Cerebellar cortex (tissue), 1 donor: ENCODE measurements at regions not wholly inside any gene's neighbourhood (a gene's known extent, or its start where the extent isn't known, plus 50 kb on each side); places are given as distances from the start of the nearest gene placed in this dataset.

Experiments
- DNase-seq: peaks from one replicate; pipeline ENCODE4 v3.0.0-alpha.2; 2015; ENCODE audit warnings: low spot score

- no peak for DNase-seq
Observed at GRCh38 chr12:4015225-4016091, 142.3 kb upstream of the PARP11 start.

- no peak for DNase-seq
Observed at GRCh38 chr12:4014858-4015224, 141.6 kb upstream of the PARP11 start.

- no peak for DNase-seq
Observed at GRCh38 chr12:4014444-4014843, 141.2 kb upstream of the PARP11 start.

GRCh38 chr12:4012977-4013968, 140.1 kb upstream of the PARP11 start:
- DNase-seq = no peak

GRCh38 chr12:4012073-4012472, 138.9 kb upstream of the PARP11 start:
- no peak for DNase-seq

GRCh38 chr12:4011597-4011996, 138.4 kb upstream of the PARP11 start:
- no peak for DNase-seq

GRCh38 chr12:4009979-4010704, 136.9 kb upstream of the PARP11 start:
- DNase-seq = no peak

GRCh38 chr12:4006743-4007142, 133.5 kb upstream of the PARP11 start:
- DNase-seq = no peak

GRCh38 chr12:4005851-4006430, 132.7 kb upstream of the PARP11 start:
- DNase-seq = no peak

GRCh38 chr12:4003576-4003975, 130.4 kb upstream of the PARP11 start:
- no peak for DNase-seq

- DNase-seq = no peak
Observed at GRCh38 chr12:4002601-4003000, 129.4 kb upstream of the PARP11 start.

- no peak for DNase-seq
Observed at GRCh38 chr12:4001841-4002240, 128.6 kb upstream of the PARP11 start.

GRCh38 chr12:4001031-4001430, 127.8 kb upstream of the PARP11 start:
- DNase-seq = no peak

- no peak for DNase-seq
Observed at GRCh38 chr12:3999904-4000303, 126.7 kb upstream of the PARP11 start.

- no peak for DNase-seq
Observed at GRCh38 chr12:3998968-3999792, 126.0 kb upstream of the PARP11 start.

GRCh38 chr12:3998397-3998796, 125.2 kb upstream of the PARP11 start:
- DNase-seq = no peak

- no peak for DNase-seq
Observed at GRCh38 chr12:3996322-3996721, 123.1 kb upstream of the PARP11 start.

GRCh38 chr12:3995306-3995705, 122.1 kb upstream of the PARP11 start:
- no peak for DNase-seq

GRCh38 chr12:3994500-3994899, 121.3 kb upstream of the PARP11 start:
- DNase-seq = no peak

- no peak for DNase-seq
Observed at GRCh38 chr12:3992945-3993344, 119.7 kb upstream of the PARP11 start.
